RPMI7951 (cell line): ENCODE measurements at regions not wholly inside any gene's neighbourhood (a gene's known extent, or its start where the extent isn't known, plus 50 kb on each side); places are given as distances from the start of the nearest gene placed in this dataset.
"Not testable (repeated sequence)": the region's sequence is repeated elsewhere in the genome, so short reads cannot be mapped to it uniquely, and the experiment has no call there.

ENCODE experiments used
- DNase-seq: peaks from one replicate; pipeline ENCODE4 v3.0.0-alpha.2; 2012; ENCODE audit warnings: low read depth

- DNase-seq = not testable (repeated sequence)
Observed at GRCh38 chr2:138315619-138316018, 186.0 kb upstream of the SPOPL start.

- DNase-seq = no peak
Observed at GRCh38 chr2:138319616-138320015, 182.0 kb upstream of the SPOPL start.

- no peak for DNase-seq
Observed at GRCh38 chr2:138321458-138321857, 180.1 kb upstream of the SPOPL start.

- no peak for DNase-seq
Observed at GRCh38 chr2:138323382-138324067, 178.0 kb upstream of the SPOPL start.

GRCh38 chr2:138324068-138324771, 177.3 kb upstream of the SPOPL start:
- no peak for DNase-seq

- DNase-seq = no peak
Observed at GRCh38 chr2:138327967-138328366, 173.6 kb upstream of the SPOPL start.

- DNase-seq = no peak
Observed at GRCh38 chr2:138329162-138329561, 172.4 kb upstream of the SPOPL start.

GRCh38 chr2:138329591-138329990, 172.0 kb upstream of the SPOPL start:
- DNase-seq = no peak

- DNase-seq = no peak
Observed at GRCh38 chr2:138333121-138333520, 168.4 kb upstream of the SPOPL start.

GRCh38 chr2:138333677-138334076, 167.9 kb upstream of the SPOPL start:
- DNase-seq = no peak

GRCh38 chr2:138334323-138334722, 167.2 kb upstream of the SPOPL start:
- no peak for DNase-seq

GRCh38 chr2:138335036-138335435, 166.5 kb upstream of the SPOPL start:
- no peak for DNase-seq

- DNase-seq = no peak
Observed at GRCh38 chr2:138336146-138336545, 165.4 kb upstream of the SPOPL start.

- DNase-seq = no peak
Observed at GRCh38 chr2:138355244-138355643, 146.3 kb upstream of the SPOPL start.

GRCh38 chr2:138356178-138356577, 145.4 kb upstream of the SPOPL start:
- DNase-seq = peak; percentile 26

- no peak for DNase-seq
Observed at GRCh38 chr2:138359532-138359931, 142.0 kb upstream of the SPOPL start.

- DNase-seq = no peak
Observed at GRCh38 chr2:138364554-138365162, 136.9 kb upstream of the SPOPL start.

GRCh38 chr2:138365581-138365980, 136.0 kb upstream of the SPOPL start:
- no peak for DNase-seq

- DNase-seq = no peak
Observed at GRCh38 chr2:138369856-138370255, 131.7 kb upstream of the SPOPL start.

- DNase-seq = peak; percentile 38
Observed at GRCh38 chr2:138373993-138374408, 127.6 kb upstream of the SPOPL start.

- no peak for DNase-seq
Observed at GRCh38 chr2:138381373-138381772, 120.2 kb upstream of the SPOPL start.

GRCh38 chr2:138382672-138383071, 118.9 kb upstream of the SPOPL start:
- no peak for DNase-seq

- not testable (repeated sequence) for DNase-seq
Observed at GRCh38 chr2:138386191-138386590, 115.4 kb upstream of the SPOPL start.
